GM18907 (cell line): ENCODE measurements at regions not wholly inside any gene's neighbourhood (a gene's known extent, or its start where the extent isn't known, plus 50 kb on each side); places are given as distances from the start of the nearest gene placed in this dataset.
"Not testable (repeated sequence)": the region's sequence is repeated elsewhere in the genome, so short reads cannot be mapped to it uniquely, and the experiment has no call there.

ENCODE experiments used
- ATAC-seq: cut with Tn5 transposase; IDR thresholded peaks from one replicate; pipeline ENCODE4 v1.9.1; 2021; ENCODE audit warnings: mild to moderate bottlenecking, moderate library complexity; ENCODE audit not compliant: unreplicated experiment

DNA sequence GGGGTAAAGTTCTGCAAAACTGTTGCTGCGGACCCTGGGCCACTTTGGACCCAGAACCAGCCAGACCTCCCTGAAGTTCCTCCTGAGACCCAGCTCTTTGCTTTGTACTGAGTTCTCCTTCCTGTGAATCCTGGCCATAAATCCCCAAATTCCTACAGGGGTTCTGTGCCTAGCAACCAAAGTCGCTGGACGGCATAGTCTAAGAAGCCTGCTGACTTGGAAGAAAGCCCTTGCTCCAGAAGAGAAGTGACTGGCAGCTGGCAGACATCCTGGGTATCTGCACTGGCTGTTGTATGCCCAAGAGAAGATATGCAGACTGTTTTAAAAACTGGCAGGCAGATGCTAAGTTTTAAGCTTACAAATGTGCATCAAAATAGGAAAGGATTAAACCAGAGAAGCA lies 99.9 kb upstream of the SLC24A4 start:
- ATAC-seq = no peak

- ATAC-seq = no peak
Observed at GRCh38 chr14:92224358-92224954, 98.5 kb upstream of the SLC24A4 start.

- ATAC-seq = no peak
Observed at GRCh38 chr14:92225731-92226130, 97.2 kb upstream of the SLC24A4 start.

DNA sequence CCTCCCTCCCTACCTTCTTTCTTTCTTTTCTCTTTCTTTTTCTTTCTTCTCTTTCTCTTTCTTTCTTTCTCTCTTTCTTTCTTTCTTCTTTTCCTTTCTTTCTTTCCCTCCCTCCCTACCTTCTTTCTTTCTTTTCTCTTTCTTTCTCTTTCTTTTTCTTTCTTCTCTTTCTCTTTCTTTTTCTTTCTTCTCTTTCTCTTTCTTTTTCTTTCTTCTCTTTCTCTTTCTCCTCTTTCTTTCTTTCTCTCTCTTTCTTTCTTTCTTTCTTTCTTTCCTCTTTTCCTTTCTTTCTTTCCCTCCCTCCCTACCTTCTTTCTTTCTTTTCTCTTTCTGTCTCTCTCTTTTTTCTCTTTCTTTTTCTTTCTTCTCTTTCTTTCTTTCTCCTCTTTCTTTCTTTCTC lies 96.8 kb upstream of the SLC24A4 start:
- not testable (repeated sequence) for ATAC-seq

DNA sequence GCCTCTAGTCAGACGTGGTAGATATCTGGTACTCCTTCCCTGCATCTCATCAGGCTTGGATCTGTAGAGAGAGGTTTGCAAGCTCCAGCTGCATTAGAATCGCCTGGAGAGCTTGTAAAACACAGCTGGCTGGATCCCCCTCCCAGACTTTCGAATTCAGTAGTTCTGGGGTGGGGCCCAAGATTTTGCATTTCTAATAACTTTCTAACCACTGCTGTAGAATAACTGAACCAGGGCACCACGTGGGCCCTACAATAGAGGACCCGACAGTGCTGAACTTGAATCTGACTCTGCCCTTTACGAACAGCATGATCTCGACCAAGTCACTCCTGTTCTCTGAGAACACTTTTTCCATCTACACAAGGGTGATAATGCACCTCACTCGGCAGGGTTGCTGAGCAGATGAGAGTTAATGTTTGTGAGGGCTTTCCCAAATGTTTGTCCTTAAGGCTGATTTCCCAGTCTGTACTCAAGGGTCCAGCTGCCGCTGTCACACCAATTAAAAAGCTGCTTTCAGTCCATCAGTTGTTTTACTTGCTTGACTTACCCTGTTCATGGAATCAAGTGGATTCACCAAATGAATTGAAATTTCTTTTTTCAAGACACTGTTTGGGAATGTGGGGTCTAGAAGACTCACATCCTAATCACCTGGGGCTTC lies 86.6 kb upstream of the SLC24A4 start:
- ATAC-seq = no peak

DNA sequence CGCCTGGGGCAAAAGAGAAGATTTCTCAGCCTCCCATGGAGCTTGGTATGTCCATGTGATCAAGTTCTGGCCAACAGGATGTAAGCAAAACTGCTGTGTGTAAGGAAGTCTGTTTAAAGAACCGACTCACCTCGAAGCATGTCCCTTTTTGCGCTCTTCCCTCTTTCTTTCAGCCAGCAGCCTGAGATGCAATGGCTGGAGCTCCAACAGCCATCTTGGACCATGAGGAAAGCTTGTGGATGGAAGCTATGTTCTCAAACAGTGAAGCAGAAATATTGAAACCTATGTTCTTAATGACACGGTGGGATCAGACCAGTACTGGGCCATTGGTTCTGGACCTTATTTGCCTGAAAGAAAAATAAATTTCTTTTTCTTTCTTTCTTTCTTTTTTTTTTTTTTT lies 82.3 kb upstream of the SLC24A4 start:
- no peak for ATAC-seq

- no peak for ATAC-seq
Observed at GRCh38 chr14:92241966-92242595, 80.9 kb upstream of the SLC24A4 start.

GRCh38 chr14:92244805-92245204 lies 78.2 kb upstream of the SLC24A4 start:
- ATAC-seq = no peak

- no peak for ATAC-seq
Observed at GRCh38 chr14:92247341-92247740, 75.6 kb upstream of the SLC24A4 start.

- ATAC-seq = no peak
Observed at GRCh38 chr14:92247947-92248346, 75.0 kb upstream of the SLC24A4 start.

- no peak for ATAC-seq
Observed at GRCh38 chr14:92248696-92249095, 74.3 kb upstream of the SLC24A4 start.

DNA sequence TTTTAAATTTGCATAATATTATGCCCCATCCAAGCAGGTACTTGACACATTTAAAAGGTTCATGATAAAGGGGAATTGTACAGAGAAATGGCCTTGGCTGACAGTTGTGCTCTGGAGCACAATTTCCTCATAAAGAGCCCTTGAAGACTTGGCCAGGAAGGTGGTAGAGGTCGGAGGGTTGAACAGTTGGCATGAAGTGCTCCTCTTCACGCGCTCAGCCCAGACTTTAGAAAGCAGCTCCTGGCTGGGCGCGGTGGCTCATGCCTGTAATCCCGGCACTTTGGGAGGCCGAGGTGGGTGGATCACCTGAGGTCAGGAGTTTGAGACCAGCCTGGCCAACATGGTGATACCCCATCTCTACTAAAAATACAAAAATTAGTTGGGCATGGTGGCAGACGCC lies 72.6 kb upstream of the SLC24A4 start:
- not testable (repeated sequence) for ATAC-seq

DNA sequence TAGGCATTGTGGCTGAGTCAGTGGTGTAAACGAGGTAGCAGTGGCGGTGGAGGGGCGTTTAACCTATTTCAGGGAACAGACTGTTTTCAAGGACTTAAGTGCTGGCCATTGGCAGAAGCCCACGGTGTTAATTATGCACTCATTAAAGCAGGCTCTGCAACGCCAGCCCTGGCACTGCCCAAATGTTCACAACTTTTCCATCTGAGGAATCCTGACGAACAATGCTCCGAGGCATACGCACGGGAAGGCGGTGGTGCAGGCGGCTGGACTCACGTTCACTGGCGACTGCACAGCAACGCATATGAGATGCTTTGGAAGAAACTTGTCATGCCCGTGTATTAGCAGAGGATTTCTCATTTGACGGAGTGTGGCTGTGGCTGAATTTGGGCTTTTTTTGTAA lies 70.6 kb upstream of the SLC24A4 start:
- no peak for ATAC-seq

- no peak for ATAC-seq
Observed at GRCh38 chr14:92253381-92253894, 69.5 kb upstream of the SLC24A4 start.

- ATAC-seq = no peak
Observed at GRCh38 chr14:92254786-92255185, 68.2 kb upstream of the SLC24A4 start.

DNA sequence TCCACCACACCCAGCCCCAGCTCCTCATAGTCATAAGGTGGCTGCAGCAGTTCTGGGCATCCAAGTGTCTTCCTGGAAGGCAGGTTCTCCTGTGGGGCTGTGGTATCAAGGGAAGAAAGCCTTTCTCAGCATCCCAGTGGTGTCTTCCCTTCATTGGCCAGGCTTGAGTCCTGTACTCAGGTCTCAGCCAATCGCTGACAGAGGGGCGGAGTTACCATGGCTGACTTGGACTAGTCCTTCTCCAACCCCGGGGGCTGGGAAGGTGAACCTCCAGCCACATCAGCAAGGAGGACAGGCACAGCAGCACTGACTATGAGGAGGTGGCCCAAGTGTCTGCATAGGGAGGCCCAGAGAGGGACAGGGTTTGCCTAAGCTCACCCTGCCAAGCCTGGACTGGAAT lies 64.0 kb upstream of the SLC24A4 start:
- ATAC-seq = no peak

DNA sequence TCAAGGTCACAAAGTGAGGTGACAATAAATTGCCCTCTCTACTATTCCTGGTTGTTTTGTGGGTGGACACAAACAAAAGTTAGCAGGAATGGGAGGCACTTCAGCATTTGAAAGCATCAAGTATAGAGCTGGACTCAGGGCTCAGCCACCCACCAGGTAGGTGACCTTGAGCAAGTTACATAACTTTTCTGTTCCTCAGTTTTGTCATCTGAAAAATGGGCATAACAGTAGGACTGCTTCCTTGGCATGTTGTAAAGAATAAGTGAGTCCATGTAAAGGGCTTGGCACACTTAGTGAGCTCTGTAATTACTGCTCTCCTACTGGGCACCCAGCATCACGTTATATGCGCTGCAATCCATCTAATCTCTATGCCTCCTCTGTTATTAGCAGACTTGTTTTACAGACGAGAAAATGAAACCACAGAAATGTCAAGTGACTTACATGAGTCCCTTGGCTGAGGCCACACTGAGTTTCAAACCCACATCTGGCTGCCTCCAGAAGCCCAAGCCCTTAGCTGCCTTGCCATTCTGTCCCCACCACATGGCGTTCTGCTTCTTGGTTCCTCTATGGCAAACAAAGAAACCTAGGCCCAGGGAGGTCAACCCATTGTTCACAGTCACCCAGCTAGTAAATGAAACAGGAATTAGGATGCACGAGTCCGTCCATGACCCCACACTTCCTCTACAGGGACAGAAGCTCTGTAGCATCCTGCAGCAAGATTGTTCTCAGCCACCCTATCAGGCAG lies 63.2 kb upstream of the SLC24A4 start:
- ATAC-seq = peak; percentile 85

- no peak for ATAC-seq
Observed at GRCh38 chr14:92263681-92264080, 59.3 kb upstream of the SLC24A4 start.

- ATAC-seq = no peak
Observed at GRCh38 chr14:92264195-92264594, 58.8 kb upstream of the SLC24A4 start.

- no peak for ATAC-seq
Observed at GRCh38 chr14:92266216-92266615, 56.7 kb upstream of the SLC24A4 start.
